WTC11 (cell line): ENCODE measurements at regions not wholly inside any gene's neighbourhood (a gene's known extent, or its start where the extent isn't known, plus 50 kb on each side); places are given as distances from the start of the nearest gene placed in this dataset.

Experiments
- ATAC-seq: fragments of 200-7000 bp; cut with Tn5 transposase; 2 replicates; pipeline ENCODE4 v1.10.0; 2021; ENCODE audit warnings: mild to moderate bottlenecking, moderate library complexity
- CTCF ChIA-PET: fragments of 300-600 bp; sonication (Branson Sonifier 250); formaldehyde crosslinking; loops from one replicate; lab custom pipeline; 2021; ENCODE audit warnings: antibody characterized with exemption; lab: Charles Lee
- POLR2A ChIA-PET: fragments of 350-600 bp; sonication (Branson Sonifier 250); formaldehyde crosslinking; loops from one replicate; lab custom pipeline; 2021; ENCODE audit warnings: antibody characterized with exemption; lab: Charles Lee
- DNase-seq: peaks from one replicate; pipeline ENCODE4 v3.0.0; 2021; ENCODE audit warnings: low spot score
- H3K27ac Mint-ChIP-seq: 2 replicates; pipeline ENCODE4 v1.8.0; 2021; ENCODE audit warnings: mixed read lengths
- H3K27me3 Mint-ChIP-seq: 2 replicates; pipeline ENCODE4 v1.8.0; 2021; ENCODE audit warnings: low read depth, mild to moderate bottlenecking, moderate library complexity, mixed read lengths
- H3K36me3 Mint-ChIP-seq: 2 replicates; pipeline ENCODE4 v1.8.0; 2021; ENCODE audit warnings: mixed read lengths
- H3K4me1 Mint-ChIP-seq: 2 replicates; pipeline ENCODE4 v1.8.0; 2022; ENCODE audit warnings: mixed read lengths
- H3K4me3 Mint-ChIP-seq: 2 replicates; pipeline ENCODE4 v1.8.0; 2021; ENCODE audit warnings: mild to moderate bottlenecking, moderate library complexity, mixed read lengths
- H3K9me3 Mint-ChIP-seq: 2 replicates; pipeline ENCODE4 v1.8.0; 2021; ENCODE audit warnings: mixed read lengths
- ATF1 ChIP-seq: sonication (generic); formaldehyde crosslinking; IDR thresholded peaks from 2 replicates; pipeline ENCODE4 v1.8.1; 2023; ENCODE audit warnings: mild to moderate bottlenecking, moderate library complexity, missing genetic modification reagents
- EMX1 ChIP-seq: fragments of 250-450 bp; sonication (Bioruptor Pico); IDR thresholded peaks from 2 replicates; pipeline ENCODE4 v1.8.0; 2021; ENCODE audit warnings: mild to moderate bottlenecking
- ETV6 ChIP-seq: sonication (generic); formaldehyde crosslinking; IDR thresholded peaks from 2 replicates; pipeline ENCODE4 v1.8.1; 2022; ENCODE audit warnings: mild to moderate bottlenecking, missing genetic modification reagents
- FOXJ3 ChIP-seq: sonication (generic); formaldehyde crosslinking; IDR thresholded peaks from 2 replicates; pipeline ENCODE4 v1.9.0; 2021; ENCODE audit warnings: missing genetic modification reagents, mild to moderate bottlenecking, borderline replicate concordance
- FOXP1 ChIP-seq: sonication (generic); formaldehyde crosslinking; IDR thresholded peaks from 2 replicates; pipeline ENCODE4 v1.8.0; 2022; ENCODE audit warnings: missing genetic modification reagents, mild to moderate bottlenecking, moderate library complexity, borderline replicate concordance
- MYBL2 ChIP-seq: sonication (generic); formaldehyde crosslinking; IDR thresholded peaks from 2 replicates; pipeline ENCODE4 v1.8.1; 2023; ENCODE audit warnings: mild to moderate bottlenecking, moderate library complexity, missing genetic modification reagents
- NR1H2 ChIP-seq: sonication (generic); formaldehyde crosslinking; IDR thresholded peaks from 2 replicates; pipeline ENCODE4 v1.9.0; 2021; ENCODE audit warnings: mild to moderate bottlenecking, moderate library complexity, missing genetic modification reagents
- SP1 ChIP-seq: sonication (generic); formaldehyde crosslinking; conservative IDR thresholded peaks from 2 replicates; pipeline ENCODE4 v1.8.1; 2022; ENCODE audit warnings: missing genetic modification reagents
- ZNF121 ChIP-seq: sonication (generic); formaldehyde crosslinking; IDR thresholded peaks from 2 replicates; pipeline ENCODE4 v1.8.0; 2023; ENCODE audit warnings: missing genetic modification reagents
- ZNF232 ChIP-seq: sonication (generic); formaldehyde crosslinking; IDR thresholded peaks from 2 replicates; pipeline ENCODE4 v1.8.0; 2022; ENCODE audit warnings: mild to moderate bottlenecking, missing genetic modification reagents
- ZNF263 ChIP-seq: sonication (generic); formaldehyde crosslinking; IDR thresholded peaks from 2 replicates; pipeline ENCODE4 v1.8.1; 2022; ENCODE audit warnings: low read depth, mild to moderate bottlenecking, moderate library complexity, missing genetic modification reagents
- TF ChIP-seq, protein P1 (sequence below): sonication (generic); formaldehyde crosslinking; IDR thresholded peaks from 2 replicates; pipeline ENCODE4 v1.8.0; 2022; ENCODE audit warnings: mild to moderate bottlenecking, missing genetic modification reagents
- TF ChIP-seq, protein P2 (sequence below): sonication (generic); formaldehyde crosslinking; IDR thresholded peaks from 2 replicates; pipeline ENCODE4 v1.8.0; 2022; ENCODE audit warnings: mild to moderate bottlenecking, missing genetic modification reagents
- TF ChIP-seq, protein P3 (sequence below): fragments of 250-450 bp; sonication (Bioruptor Pico); conservative IDR thresholded peaks from 2 replicates; pipeline ENCODE4 v1.9.0; 2021; ENCODE audit warnings: mild to moderate bottlenecking
- TF ChIP-seq, protein P4 (sequence below): sonication (generic); formaldehyde crosslinking; IDR thresholded peaks from 2 replicates; pipeline ENCODE4 v1.8.0; 2022; ENCODE audit warnings: mild to moderate bottlenecking, missing genetic modification reagents
- TF ChIP-seq, protein P5 (sequence below): fragments of 250-450 bp; sonication (Bioruptor Pico); IDR thresholded peaks from 2 replicates; pipeline ENCODE4 v1.9.0; 2021; ENCODE audit warnings: mild to moderate bottlenecking
- TF ChIP-seq, protein P6 (sequence below): sonication (generic); formaldehyde crosslinking; IDR thresholded peaks from 2 replicates; pipeline ENCODE4 v1.8.0; 2023; ENCODE audit warnings: missing genetic modification reagents, mild to moderate bottlenecking, borderline replicate concordance
- TF ChIP-seq, protein P7 (sequence below): sonication (generic); formaldehyde crosslinking; IDR thresholded peaks from 2 replicates; pipeline ENCODE4 v1.8.0; 2023; ENCODE audit warnings: missing genetic modification reagents

DNA sequence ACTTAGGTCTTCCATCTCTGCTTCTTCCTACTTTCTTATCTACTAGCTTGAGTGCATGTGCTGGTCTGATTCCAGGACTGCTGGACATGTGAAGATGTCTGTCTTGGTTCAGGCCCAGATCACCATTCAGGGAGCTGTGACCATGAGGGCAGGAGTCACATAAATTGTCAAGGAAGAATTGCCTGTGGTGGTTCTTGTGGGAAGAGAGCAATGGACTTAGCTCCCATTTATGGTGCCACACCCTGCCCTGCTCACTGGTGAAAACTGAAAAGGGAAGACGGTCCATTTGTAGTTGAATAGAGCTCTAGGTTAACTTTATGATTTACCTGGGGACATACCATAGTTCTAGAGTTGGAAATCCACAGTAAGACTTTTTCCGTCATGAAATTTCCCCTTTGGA is 244.3 kb upstream of the ZNF608 start (continued):
- TF ChIP-seq ZNF263 (no peak), SP1 (CRISPR knock-in tag) (no peak), ATF1 (CRISPR knock-in tag) (no peak), MYBL2 (no peak), ZNF232 (CRISPR knock-in tag) (no peak)
- TF ChIP-seq, protein P1, sequence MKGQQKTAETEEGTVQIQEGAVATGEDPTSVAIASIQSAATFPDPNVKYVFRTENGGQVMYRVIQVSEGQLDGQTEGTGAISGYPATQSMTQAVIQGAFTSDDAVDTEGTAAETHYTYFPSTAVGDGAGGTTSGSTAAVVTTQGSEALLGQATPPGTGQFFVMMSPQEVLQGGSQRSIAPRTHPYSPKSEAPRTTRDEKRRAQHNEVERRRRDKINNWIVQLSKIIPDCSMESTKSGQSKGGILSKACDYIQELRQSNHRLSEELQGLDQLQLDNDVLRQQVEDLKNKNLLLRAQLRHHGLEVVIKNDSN (CRISPR knock-in tag) = no peak
- TF ChIP-seq, protein P2, sequence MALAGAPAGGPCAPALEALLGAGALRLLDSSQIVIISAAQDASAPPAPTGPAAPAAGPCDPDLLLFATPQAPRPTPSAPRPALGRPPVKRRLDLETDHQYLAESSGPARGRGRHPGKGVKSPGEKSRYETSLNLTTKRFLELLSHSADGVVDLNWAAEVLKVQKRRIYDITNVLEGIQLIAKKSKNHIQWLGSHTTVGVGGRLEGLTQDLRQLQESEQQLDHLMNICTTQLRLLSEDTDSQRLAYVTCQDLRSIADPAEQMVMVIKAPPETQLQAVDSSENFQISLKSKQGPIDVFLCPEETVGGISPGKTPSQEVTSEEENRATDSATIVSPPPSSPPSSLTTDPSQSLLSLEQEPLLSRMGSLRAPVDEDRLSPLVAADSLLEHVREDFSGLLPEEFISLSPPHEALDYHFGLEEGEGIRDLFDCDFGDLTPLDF (CRISPR knock-in tag) = no peak

DNA sequence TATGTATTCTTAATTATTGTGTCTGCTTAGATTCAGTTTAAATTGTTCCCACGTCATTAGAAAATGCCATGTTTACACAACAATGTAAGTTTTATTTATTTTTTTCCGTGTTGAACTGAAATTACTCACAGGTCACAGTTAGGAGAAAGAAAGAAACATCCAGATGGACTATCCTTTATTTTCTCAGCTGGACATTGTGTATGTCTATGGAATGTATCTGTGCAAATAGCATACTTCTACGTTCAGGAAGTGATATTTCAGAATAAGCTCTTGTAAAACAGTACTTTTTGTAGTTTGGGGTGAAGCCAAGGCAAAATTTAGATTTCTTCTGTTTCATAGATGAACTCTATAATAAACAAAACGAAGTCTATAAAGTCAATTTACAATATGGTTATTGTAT is 249.0 kb upstream of the ZNF608 start:
- Mint-ChIP-seq H3K27ac (no peak overlapping the region), H3K27me3 (no peaks in the 10 kb centered on the region; the same call in 1 of the 2 replicates), H3K9me3 (peaks cover 3% of the 10 kb centered on the region), H3K36me3 (no peaks in the 10 kb centered on the region), H3K4me3 (no peak overlapping the region), H3K4me1 (peaks cover 45% of the 10 kb centered on the region)
- DNase-seq = no peak
- ChIA-PET CTCF (no interaction called here), POLR2A (no interaction called here)
- no peak for ATAC-seq
- TF ChIP-seq, protein P3, sequence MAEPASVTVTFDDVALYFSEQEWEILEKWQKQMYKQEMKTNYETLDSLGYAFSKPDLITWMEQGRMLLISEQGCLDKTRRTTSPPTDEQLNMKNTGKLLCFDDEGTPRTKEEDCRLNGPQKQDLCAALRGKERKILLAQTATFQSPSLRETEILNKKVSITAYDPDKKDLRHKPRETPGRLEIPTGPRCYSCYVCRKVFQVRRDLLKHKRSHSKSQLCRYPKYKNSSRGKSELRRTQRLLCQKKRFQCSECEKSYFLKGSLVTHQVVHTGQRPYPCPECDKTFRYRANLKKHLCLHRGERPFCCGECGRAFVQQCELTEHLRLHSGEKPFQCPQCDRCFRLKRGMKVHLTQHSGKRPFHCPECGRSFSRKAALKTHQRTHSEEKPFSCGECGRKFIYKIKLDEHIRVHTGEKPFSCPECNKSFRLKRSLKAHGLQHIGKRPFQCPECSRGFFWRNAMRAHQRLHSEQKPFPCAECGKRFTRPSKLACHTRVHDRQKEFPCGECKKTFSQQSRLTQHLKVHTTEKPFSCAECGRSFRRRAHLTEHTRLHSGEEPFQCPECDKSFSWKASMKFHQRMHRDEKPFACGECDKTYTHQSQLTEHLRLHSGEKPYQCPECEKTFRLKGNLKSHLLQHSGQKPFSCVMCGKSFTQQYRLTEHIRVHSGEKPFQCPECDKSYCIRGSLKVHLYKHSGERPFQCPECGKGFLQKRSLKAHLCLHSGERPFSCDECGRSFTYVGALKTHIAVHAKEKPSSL (CRISPR knock-in tag) = no peak
- TF ChIP-seq ZNF121 (no peak), ZNF263 (no peak), MYBL2 (no peak), EMX1 (no peak), NR1H2 (CRISPR knock-in tag) (no peak), FOXJ3 (CRISPR knock-in tag) (no peak), ETV6 (CRISPR knock-in tag) (no peak), FOXP1 (CRISPR knock-in tag) (no peak)
- TF ChIP-seq, protein P4, sequence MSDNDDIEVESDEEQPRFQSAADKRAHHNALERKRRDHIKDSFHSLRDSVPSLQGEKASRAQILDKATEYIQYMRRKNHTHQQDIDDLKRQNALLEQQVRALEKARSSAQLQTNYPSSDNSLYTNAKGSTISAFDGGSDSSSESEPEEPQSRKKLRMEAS (CRISPR knock-in tag) = no peak
- TF ChIP-seq, protein P5, sequence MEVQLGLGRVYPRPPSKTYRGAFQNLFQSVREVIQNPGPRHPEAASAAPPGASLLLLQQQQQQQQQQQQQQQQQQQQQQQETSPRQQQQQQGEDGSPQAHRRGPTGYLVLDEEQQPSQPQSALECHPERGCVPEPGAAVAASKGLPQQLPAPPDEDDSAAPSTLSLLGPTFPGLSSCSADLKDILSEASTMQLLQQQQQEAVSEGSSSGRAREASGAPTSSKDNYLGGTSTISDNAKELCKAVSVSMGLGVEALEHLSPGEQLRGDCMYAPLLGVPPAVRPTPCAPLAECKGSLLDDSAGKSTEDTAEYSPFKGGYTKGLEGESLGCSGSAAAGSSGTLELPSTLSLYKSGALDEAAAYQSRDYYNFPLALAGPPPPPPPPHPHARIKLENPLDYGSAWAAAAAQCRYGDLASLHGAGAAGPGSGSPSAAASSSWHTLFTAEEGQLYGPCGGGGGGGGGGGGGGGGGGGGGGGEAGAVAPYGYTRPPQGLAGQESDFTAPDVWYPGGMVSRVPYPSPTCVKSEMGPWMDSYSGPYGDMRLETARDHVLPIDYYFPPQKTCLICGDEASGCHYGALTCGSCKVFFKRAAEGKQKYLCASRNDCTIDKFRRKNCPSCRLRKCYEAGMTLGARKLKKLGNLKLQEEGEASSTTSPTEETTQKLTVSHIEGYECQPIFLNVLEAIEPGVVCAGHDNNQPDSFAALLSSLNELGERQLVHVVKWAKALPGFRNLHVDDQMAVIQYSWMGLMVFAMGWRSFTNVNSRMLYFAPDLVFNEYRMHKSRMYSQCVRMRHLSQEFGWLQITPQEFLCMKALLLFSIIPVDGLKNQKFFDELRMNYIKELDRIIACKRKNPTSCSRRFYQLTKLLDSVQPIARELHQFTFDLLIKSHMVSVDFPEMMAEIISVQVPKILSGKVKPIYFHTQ (CRISPR knock-in tag) = no peak
- TF ChIP-seq, protein P6, sequence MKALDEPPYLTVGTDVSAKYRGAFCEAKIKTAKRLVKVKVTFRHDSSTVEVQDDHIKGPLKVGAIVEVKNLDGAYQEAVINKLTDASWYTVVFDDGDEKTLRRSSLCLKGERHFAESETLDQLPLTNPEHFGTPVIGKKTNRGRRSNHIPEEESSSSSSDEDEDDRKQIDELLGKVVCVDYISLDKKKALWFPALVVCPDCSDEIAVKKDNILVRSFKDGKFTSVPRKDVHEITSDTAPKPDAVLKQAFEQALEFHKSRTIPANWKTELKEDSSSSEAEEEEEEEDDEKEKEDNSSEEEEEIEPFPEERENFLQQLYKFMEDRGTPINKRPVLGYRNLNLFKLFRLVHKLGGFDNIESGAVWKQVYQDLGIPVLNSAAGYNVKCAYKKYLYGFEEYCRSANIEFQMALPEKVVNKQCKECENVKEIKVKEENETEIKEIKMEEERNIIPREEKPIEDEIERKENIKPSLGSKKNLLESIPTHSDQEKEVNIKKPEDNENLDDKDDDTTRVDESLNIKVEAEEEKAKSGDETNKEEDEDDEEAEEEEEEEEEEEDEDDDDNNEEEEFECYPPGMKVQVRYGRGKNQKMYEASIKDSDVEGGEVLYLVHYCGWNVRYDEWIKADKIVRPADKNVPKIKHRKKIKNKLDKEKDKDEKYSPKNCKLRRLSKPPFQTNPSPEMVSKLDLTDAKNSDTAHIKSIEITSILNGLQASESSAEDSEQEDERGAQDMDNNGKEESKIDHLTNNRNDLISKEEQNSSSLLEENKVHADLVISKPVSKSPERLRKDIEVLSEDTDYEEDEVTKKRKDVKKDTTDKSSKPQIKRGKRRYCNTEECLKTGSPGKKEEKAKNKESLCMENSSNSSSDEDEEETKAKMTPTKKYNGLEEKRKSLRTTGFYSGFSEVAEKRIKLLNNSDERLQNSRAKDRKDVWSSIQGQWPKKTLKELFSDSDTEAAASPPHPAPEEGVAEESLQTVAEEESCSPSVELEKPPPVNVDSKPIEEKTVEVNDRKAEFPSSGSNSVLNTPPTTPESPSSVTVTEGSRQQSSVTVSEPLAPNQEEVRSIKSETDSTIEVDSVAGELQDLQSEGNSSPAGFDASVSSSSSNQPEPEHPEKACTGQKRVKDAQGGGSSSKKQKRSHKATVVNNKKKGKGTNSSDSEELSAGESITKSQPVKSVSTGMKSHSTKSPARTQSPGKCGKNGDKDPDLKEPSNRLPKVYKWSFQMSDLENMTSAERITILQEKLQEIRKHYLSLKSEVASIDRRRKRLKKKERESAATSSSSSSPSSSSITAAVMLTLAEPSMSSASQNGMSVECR (CRISPR knock-in tag) = no peak
- TF ChIP-seq, protein P7, sequence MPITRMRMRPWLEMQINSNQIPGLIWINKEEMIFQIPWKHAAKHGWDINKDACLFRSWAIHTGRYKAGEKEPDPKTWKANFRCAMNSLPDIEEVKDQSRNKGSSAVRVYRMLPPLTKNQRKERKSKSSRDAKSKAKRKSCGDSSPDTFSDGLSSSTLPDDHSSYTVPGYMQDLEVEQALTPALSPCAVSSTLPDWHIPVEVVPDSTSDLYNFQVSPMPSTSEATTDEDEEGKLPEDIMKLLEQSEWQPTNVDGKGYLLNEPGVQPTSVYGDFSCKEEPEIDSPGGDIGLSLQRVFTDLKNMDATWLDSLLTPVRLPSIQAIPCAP (CRISPR knock-in tag) = no peak
